ENCODE measurements at regions not wholly inside any gene's neighbourhood (a gene's known extent, or its start where the extent isn't known, plus 50 kb on each side); places are given as distances from the start of the nearest gene placed in this dataset.

DNA sequence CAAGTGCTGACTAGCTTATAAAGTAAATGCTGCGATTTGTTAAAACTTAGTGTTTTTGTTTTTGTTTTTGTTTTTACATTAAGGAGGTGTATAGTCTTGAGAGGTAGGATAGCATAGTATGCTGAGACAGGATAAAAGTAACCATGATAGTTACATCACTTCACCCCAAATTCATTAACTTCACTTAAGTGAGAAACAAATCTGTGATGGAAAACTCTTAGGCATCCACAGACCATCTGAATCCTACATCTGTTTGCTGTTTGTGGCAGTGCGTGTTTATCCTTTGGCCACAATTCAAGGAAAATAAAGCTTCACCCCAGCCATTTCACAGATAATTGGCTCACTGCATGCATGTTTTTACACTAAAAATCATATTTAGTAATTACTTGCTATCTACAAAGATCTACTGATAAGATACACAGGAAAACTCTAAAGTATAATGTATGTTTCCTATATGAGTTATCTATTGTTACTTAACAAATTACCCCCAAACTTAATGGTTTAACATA, 82.0 kb downstream of the ZNF622 start (continued):
- TF ChIP-seq MAZ (IDR thresholded peaks at IDR 0.05; ENCODE audit: borderline replicate concordance, low read depth, low read length) (no peak), MAZ (CRISPR knock-in tag; IDR thresholded peaks at IDR 0.05; ENCODE audit: low read depth) (no peak), ZMAT3 (CRISPR knock-in tag; conservative IDR thresholded peaks at IDR 0.05) (no peak), ZNF367 (CRISPR knock-in tag; IDR thresholded peaks at IDR 0.05; ENCODE audit: borderline replicate concordance) (no peak), ETV5 (CRISPR knock-in tag; IDR thresholded peaks at IDR 0.05; ENCODE audit: borderline replicate concordance) (no peak), MXI1 (IDR thresholded peaks at IDR 0.05; ENCODE audit: borderline replicate concordance, low read depth, low read length) (no peak)
- TF ChIP-seq, protein P1, sequence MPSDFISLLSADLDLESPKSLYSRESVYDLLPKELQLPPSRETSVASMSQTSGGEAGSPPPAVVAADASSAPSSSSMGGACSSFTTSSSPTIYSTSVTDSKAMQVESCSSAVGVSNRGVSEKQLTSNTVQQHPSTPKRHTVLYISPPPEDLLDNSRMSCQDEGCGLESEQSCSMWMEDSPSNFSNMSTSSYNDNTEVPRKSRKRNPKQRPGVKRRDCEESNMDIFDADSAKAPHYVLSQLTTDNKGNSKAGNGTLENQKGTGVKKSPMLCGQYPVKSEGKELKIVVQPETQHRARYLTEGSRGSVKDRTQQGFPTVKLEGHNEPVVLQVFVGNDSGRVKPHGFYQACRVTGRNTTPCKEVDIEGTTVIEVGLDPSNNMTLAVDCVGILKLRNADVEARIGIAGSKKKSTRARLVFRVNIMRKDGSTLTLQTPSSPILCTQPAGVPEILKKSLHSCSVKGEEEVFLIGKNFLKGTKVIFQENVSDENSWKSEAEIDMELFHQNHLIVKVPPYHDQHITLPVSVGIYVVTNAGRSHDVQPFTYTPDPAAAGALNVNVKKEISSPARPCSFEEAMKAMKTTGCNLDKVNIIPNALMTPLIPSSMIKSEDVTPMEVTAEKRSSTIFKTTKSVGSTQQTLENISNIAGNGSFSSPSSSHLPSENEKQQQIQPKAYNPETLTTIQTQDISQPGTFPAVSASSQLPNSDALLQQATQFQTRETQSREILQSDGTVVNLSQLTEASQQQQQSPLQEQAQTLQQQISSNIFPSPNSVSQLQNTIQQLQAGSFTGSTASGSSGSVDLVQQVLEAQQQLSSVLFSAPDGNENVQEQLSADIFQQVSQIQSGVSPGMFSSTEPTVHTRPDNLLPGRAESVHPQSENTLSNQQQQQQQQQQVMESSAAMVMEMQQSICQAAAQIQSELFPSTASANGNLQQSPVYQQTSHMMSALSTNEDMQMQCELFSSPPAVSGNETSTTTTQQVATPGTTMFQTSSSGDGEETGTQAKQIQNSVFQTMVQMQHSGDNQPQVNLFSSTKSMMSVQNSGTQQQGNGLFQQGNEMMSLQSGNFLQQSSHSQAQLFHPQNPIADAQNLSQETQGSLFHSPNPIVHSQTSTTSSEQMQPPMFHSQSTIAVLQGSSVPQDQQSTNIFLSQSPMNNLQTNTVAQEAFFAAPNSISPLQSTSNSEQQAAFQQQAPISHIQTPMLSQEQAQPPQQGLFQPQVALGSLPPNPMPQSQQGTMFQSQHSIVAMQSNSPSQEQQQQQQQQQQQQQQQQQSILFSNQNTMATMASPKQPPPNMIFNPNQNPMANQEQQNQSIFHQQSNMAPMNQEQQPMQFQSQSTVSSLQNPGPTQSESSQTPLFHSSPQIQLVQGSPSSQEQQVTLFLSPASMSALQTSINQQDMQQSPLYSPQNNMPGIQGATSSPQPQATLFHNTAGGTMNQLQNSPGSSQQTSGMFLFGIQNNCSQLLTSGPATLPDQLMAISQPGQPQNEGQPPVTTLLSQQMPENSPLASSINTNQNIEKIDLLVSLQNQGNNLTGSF (CRISPR knock-in tag; IDR thresholded peaks at IDR 0.05), result no peak
- TF ChIP-seq, protein P2, sequence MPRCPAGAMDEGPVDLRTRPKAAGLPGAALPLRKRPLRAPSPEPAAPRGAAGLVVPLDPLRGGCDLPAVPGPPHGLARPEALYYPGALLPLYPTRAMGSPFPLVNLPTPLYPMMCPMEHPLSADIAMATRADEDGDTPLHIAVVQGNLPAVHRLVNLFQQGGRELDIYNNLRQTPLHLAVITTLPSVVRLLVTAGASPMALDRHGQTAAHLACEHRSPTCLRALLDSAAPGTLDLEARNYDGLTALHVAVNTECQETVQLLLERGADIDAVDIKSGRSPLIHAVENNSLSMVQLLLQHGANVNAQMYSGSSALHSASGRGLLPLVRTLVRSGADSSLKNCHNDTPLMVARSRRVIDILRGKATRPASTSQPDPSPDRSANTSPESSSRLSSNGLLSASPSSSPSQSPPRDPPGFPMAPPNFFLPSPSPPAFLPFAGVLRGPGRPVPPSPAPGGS (CRISPR knock-in tag; IDR thresholded peaks at IDR 0.05), result no peak
- TF ChIP-seq, protein P3, sequence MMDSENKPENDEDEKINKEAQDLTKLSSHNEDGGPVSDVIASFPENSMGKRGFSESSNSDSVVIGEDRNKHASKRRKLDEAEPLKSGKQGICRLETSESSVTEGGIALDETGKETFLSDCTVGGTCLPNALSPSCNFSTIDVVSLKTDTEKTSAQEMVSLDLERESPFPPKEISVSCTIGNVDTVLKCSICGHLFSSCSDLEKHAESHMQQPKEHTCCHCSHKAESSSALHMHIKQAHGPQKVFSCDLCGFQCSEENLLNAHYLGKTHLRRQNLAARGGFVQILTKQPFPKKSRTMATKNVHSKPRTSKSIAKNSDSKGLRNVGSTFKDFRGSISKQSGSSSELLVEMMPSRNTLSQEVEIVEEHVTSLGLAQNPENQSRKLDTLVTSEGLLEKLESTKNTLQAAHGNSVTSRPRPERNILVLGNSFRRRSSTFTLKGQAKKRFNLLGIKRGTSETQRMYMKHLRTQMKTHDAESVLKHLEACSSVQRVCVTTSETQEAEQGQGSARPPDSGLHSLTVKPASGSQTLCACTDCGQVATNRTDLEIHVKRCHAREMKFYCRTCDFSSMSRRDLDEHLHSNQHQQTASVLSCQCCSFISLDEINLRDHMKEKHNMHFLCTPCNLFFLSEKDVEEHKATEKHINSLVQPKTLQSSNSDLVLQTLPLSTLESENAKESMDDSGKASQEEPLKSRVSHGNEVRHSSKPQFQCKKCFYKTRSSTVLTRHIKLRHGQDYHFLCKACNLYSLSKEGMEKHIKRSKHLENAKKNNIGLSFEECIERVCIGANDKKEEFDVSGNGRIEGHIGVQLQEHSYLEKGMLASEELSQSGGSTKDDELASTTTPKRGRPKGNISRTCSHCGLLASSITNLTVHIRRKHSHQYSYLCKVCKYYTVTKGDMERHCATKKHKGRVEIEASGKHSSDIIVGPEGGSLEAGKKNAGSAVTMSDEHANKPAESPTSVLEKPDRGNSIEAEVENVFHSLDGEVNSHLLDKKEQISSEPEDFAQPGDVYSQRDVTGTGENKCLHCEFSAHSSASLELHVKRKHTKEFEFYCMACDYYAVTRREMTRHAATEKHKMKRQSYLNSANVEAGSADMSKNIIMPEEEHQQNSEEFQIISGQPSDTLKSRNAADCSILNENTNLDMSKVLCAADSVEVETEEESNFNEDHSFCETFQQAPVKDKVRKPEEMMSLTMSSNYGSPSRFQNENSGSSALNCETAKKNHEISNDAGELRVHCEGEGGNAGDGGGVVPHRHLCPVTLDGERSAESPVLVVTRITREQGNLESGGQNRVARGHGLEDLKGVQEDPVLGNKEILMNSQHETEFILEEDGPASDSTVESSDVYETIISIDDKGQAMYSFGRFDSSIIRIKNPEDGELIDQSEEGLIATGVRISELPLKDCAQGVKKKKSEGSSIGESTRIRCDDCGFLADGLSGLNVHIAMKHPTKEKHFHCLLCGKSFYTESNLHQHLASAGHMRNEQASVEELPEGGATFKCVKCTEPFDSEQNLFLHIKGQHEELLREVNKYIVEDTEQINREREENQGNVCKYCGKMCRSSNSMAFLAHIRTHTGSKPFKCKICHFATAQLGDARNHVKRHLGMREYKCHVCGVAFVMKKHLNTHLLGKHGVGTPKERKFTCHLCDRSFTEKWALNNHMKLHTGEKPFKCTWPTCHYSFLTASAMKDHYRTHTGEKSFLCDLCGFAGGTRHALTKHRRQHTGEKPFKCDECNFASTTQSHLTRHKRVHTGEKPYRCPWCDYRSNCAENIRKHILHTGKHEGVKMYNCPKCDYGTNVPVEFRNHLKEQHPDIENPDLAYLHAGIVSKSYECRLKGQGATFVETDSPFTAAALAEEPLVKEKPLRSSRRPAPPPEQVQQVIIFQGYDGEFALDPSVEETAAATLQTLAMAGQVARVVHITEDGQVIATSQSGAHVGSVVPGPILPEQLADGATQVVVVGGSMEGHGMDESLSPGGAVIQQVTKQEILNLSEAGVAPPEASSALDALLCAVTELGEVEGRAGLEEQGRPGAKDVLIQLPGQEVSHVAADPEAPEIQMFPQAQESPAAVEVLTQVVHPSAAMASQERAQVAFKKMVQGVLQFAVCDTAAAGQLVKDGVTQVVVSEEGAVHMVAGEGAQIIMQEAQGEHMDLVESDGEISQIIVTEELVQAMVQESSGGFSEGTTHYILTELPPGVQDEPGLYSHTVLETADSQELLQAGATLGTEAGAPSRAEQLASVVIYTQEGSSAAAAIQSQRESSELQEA (CRISPR knock-in tag; IDR thresholded peaks at IDR 0.05; ENCODE audit: not compliant biosample characterization), result no peak
